Body of pancreas (tissue), 4 donors: ENCODE measurements at regions not wholly inside any gene's neighbourhood (a gene's known extent, or its start where the extent isn't known, plus 50 kb on each side); places are given as distances from the start of the nearest gene placed in this dataset.

Experiments
- CTCF ChIP-seq, 7 experiments: fragments of 450-650 bp in 4 of 7; fragments of 200-600 bp in 3 of 7; sonication (generic) in 3 of 7; IDR thresholded peaks; one replicate each; pipeline ENCODE4 v1.5.1; 2016 to 2019; ENCODE audit warnings: antibody characterized with exemption in 7 of 7
- POLR2A ChIP-seq, 3 donors: fragments of 450-650 bp; IDR thresholded peaks; one replicate each; pipeline ENCODE4 v1.6.1; 2016; ENCODE audit warnings: antibody characterized with exemption in 3 of 3, mild to moderate bottlenecking in 2 of 3

- TF ChIP-seq CTCF (IDR thresholded peaks at IDR 0.05) = no peak
- TF ChIP-seq POLR2A (IDR thresholded peaks at IDR 0.05) = no peak
These were observed 94.4 kb upstream of the ASAP2 start for GRCh38 chr2:9112079-9112721.
